ENCODE measurements at regions not wholly inside any gene's neighbourhood (a gene's known extent, or its start where the extent isn't known, plus 50 kb on each side); places are given as distances from the start of the nearest gene placed in this dataset.

DNA sequence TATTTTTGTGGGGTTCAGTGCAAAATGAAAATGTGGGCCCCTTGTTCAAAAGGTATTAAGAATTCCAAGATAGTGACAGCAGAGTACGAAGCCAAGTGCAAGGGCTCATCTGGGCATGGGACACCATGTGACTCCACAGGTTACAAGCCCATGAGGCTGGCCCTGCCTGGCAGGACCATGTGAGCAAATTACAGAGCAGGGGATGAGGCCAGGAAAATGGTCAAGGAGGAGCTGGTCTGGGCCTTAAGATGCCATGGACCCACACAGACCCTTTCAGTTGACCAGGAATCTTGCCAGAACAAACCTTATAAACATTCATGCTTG is 86.9 kb downstream of the SNX5 start (continued):
- TF ChIP-seq MAZ (IDR thresholded peaks at IDR 0.05; ENCODE audit: borderline replicate concordance, low read depth, low read length) (no peak), FOS (IDR thresholded peaks at IDR 0.05; ENCODE audit: low read depth, low read length) (no peak), RFX5 (IDR thresholded peaks at IDR 0.05; ENCODE audit: low read depth, low read length) (no peak)

DNA sequence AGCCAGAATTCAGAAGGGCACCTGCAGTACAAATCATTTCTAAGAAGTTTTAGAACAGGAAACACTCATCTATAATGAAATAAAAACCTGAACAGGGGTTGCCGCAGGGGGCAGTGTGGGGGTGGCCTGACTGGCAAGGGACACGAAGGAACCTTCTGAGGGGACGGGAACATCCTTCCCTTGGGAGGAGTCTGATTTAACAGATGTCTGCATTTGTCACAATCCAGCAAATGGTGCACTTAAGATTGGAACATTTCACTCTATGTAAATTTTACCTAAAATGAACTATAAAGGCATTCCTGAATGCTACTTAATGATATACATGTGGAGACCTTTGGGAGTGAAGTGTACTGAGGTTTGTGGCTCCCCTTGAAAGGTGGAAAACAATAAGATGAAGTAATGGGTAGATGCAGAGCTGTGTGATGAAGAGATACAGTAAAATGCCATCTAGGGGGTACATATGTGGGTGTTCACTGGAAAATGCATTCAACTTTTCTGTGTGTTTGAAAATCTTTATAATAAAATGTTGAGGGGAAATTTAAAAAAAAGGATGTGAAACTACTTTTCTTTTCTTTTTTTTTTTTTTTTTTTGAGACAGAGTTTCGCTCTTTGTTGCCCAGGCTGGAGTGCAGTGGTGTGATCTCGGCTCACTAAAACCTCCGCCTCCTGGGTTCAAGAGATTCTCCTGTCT is 89.5 kb downstream of the SNX5 start:
- Histone ChIP-seq H2AK9ac (replicated peaks; ENCODE audit: low read depth, low read length, poor library complexity) (no peak overlapping the region), H3K27ac (ENCODE audit: insufficient read depth, low read length) (no peak overlapping the region), H3K23ac (ENCODE audit: low read depth, low read length) (no peak overlapping the region), H4K8ac (ENCODE audit: low read depth in 2 of 2, low read length in 2 of 2) (no peak overlapping the region), H3K9me3 (ENCODE audit: control insufficient read depth, insufficient read depth, low read length) (no peaks in the 10 kb centered on the region), H3K56ac (ENCODE audit: extremely low read depth, insufficient read depth, low read length) (no peak overlapping the region), H3K4me3 (ENCODE audit: insufficient read depth, low read depth, low read length) (no peak overlapping the region), H2BK20ac (ENCODE audit: low read depth, low read length) (no peak overlapping the region), H3K9me1 (ENCODE audit: insufficient read depth, low read length) (peaks cover 14% of the 10 kb centered on the region), H3K4me1 (ENCODE audit: control insufficient read depth, insufficient read depth, low read length) (peaks cover 33% of the 10 kb centered on the region), H3K14ac (replicated peaks; ENCODE audit: low read depth, low read length) (no peak overlapping the region), H3K27me3 (ENCODE audit: control insufficient read depth, insufficient read depth, low read length) (no peaks in the 10 kb centered on the region), H4K20me1 (ENCODE audit: insufficient read depth, low read length) (no peaks in the 10 kb centered on the region; the same call in 1 of the 2 replicates), H2AK5ac (ENCODE audit: low read depth, low read length) (no peak overlapping the region), H3K4ac (ENCODE audit: low read depth, low read length) (no peak overlapping the region), H3K9ac (ENCODE audit: low read depth, low read length) (no peak overlapping the region), H3K36me3 (ENCODE audit: control insufficient read depth, insufficient read depth, low read length) (no peaks in the 10 kb centered on the region), H3K18ac (ENCODE audit: low read depth, low read length) (no peak overlapping the region), H2BK5ac (ENCODE audit: low read depth, low read length, poor library complexity, severe bottlenecking) (no peak overlapping the region), H4K91ac (ENCODE audit: insufficient read depth, low read depth, low read length) (no peak overlapping the region), H3K79me1 (ENCODE audit: low read depth in 1 of 2, low read length in 2 of 2) (no peaks in the 10 kb centered on the region), H2AFZ (replicated peaks; ENCODE audit: low read length, poor library complexity) (no peak overlapping the region), H2BK15ac (ENCODE audit: low read depth, low read length) (no peak overlapping the region), H2BK120ac (ENCODE audit: low read depth, low read length) (no peak overlapping the region), H4K5ac (ENCODE audit: low read depth, low read length) (no peak overlapping the region), H3K4me2 (ENCODE audit: low read depth, low read length) (no peak overlapping the region)
- TF ChIP-seq SMC3 (IDR thresholded peaks at IDR 0.05; ENCODE audit: low read depth, low read length) (no peak), NFE2L2 (IDR thresholded peaks at IDR 0.05; ENCODE audit: low read depth, low read length) (no peak), RCOR1 (IDR thresholded peaks at IDR 0.05; ENCODE audit: insufficient replicate concordance, low read length) (no peak), CHD1 (IDR thresholded peaks at IDR 0.05; ENCODE audit: low read depth, low read length) (no peak), FOS (IDR thresholded peaks at IDR 0.05; ENCODE audit: low read depth, low read length) (no peak), MAFK (IDR thresholded peaks at IDR 0.05; ENCODE audit: low read depth, low read length) (no peak), CEBPB (IDR thresholded peaks at IDR 0.05; ENCODE audit: low read depth, low read length) (no peak)
- TF ChIP-seq, protein P1, sequence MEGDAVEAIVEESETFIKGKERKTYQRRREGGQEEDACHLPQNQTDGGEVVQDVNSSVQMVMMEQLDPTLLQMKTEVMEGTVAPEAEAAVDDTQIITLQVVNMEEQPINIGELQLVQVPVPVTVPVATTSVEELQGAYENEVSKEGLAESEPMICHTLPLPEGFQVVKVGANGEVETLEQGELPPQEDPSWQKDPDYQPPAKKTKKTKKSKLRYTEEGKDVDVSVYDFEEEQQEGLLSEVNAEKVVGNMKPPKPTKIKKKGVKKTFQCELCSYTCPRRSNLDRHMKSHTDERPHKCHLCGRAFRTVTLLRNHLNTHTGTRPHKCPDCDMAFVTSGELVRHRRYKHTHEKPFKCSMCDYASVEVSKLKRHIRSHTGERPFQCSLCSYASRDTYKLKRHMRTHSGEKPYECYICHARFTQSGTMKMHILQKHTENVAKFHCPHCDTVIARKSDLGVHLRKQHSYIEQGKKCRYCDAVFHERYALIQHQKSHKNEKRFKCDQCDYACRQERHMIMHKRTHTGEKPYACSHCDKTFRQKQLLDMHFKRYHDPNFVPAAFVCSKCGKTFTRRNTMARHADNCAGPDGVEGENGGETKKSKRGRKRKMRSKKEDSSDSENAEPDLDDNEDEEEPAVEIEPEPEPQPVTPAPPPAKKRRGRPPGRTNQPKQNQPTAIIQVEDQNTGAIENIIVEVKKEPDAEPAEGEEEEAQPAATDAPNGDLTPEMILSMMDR (conservative IDR thresholded peaks at IDR 0.05; ENCODE audit: low read depth, low read length) = no peak
- TF ChIP-seq, protein P2, sequence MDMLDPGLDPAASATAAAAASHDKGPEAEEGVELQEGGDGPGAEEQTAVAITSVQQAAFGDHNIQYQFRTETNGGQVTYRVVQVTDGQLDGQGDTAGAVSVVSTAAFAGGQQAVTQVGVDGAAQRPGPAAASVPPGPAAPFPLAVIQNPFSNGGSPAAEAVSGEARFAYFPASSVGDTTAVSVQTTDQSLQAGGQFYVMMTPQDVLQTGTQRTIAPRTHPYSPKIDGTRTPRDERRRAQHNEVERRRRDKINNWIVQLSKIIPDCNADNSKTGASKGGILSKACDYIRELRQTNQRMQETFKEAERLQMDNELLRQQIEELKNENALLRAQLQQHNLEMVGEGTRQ (IDR thresholded peaks at IDR 0.05; ENCODE audit: low read depth, low read length) = no peak
- intact Hi-C loops (cut with micrococcal nuclease) (no loop called here), in situ Hi-C loops (cut with MboI; ENCODE audit: low sequenced_read_pairs) (no loop called here), dilution Hi-C loops (cut with HindIII; ENCODE audit: low sequenced_read_pairs, unreplicated experiment) (no loop called here)
- WGBS, 2 experiments (ENCODE audit: extremely low coverage in 2 of 2, insufficient read length in 1 of 2) = no CpG with 5 or more reads among the region's 6 CpGs
- ATAC-seq (ENCODE audit: low read depth) (no peak), DNase-seq (no peak)
- POLR2A ChIA-PET (ENCODE audit: unreplicated experiment) = no interaction called here
- BruUV-seq (replicated peaks) = no TSS peak
- CTCF ChIA-PET = no interaction called here

Measured in IMR-90 (cell line).